ENCODE measurements at regions not wholly inside any gene's neighbourhood (a gene's known extent, or its start where the extent isn't known, plus 50 kb on each side); places are given as distances from the start of the nearest gene placed in this dataset. TPM values are rescaled to one million over a fixed set of nuclear protein-coding genes. Genes with fewer than 3 reads are reported as not detected.
"Not testable (repeated sequence)": the region's sequence is repeated elsewhere in the genome, so short reads cannot be mapped to it uniquely, and the experiment has no call there.

GRCh38 chr10:45241865-45242520 lies 73.4 kb downstream of the OR13A1 start:
- TF ChIP-seq CTCF (IDR thresholded peaks at IDR 0.05; ENCODE audit: unreplicated experiment) = no peak
- H3K36me3 Mint-ChIP-seq (ENCODE audit: insufficient read depth) = no peaks in the 10 kb centered on the region
- H3K4me1 Mint-ChIP-seq (ENCODE audit: low read depth) = peaks cover 2% of the 10 kb centered on the region

GRCh38 chr10:45243261-45243660 lies 72.1 kb downstream of the OR13A1 start:
- DNase-seq (ENCODE audit: low spot score, unreplicated experiment) = no peak
- TF ChIP-seq CTCF (IDR thresholded peaks at IDR 0.05; ENCODE audit: unreplicated experiment) = no peak
- Mint-ChIP-seq H3K4me3 (ENCODE audit: low read depth) (no peak overlapping the region), H3K9me3 (ENCODE audit: low read depth) (no peaks in the 10 kb centered on the region), H3K27ac (no peak overlapping the region), H3K36me3 (ENCODE audit: insufficient read depth) (no peaks in the 10 kb centered on the region), H3K4me1 (ENCODE audit: low read depth) (peaks cover 2% of the 10 kb centered on the region), H3K27me3 (peaks cover 9% of the 10 kb centered on the region)

More at GRCh38 chr10:45241865-45242520, 73.4 kb downstream of the OR13A1 start:
- DNase-seq (ENCODE audit: low spot score, unreplicated experiment) = no peak
- Mint-ChIP-seq H3K27ac (no peak overlapping the region), H3K4me3 (ENCODE audit: low read depth) (no peak overlapping the region), H3K27me3 (peaks cover 3% of the 10 kb centered on the region), H3K9me3 (ENCODE audit: low read depth) (no peaks in the 10 kb centered on the region)

DNA sequence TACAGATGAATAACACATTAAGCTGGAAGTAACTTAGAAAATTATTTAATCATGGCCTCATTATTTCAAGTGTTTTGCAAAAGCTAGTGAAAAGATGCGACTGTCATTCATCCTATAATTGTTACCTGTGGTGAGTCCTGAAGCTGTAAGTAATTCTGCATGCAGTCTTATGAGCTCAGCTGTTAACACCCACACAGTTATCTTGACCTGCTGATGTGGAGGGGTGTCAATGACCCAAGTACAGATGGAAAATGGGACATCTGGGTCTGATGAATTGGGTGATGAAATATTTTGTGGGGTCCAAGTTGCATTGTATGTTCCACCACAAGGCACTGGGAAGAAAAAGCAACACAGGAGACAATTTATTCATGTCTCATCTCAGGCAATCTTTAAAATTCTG lies 68.9 kb downstream of the OR13A1 start:
- Mint-ChIP-seq H3K4me1 (ENCODE audit: low read depth) (peaks cover 2% of the 10 kb centered on the region), H3K27me3 (peaks cover 12% of the 10 kb centered on the region), H3K27ac (no peak overlapping the region), H3K4me3 (ENCODE audit: low read depth) (no peak overlapping the region), H3K36me3 (ENCODE audit: insufficient read depth) (no peaks in the 10 kb centered on the region), H3K9me3 (ENCODE audit: low read depth) (no peaks in the 10 kb centered on the region)
- TF ChIP-seq CTCF (IDR thresholded peaks at IDR 0.05; ENCODE audit: unreplicated experiment) = no peak
- DNase-seq (ENCODE audit: low spot score, unreplicated experiment) = no peak

DNA sequence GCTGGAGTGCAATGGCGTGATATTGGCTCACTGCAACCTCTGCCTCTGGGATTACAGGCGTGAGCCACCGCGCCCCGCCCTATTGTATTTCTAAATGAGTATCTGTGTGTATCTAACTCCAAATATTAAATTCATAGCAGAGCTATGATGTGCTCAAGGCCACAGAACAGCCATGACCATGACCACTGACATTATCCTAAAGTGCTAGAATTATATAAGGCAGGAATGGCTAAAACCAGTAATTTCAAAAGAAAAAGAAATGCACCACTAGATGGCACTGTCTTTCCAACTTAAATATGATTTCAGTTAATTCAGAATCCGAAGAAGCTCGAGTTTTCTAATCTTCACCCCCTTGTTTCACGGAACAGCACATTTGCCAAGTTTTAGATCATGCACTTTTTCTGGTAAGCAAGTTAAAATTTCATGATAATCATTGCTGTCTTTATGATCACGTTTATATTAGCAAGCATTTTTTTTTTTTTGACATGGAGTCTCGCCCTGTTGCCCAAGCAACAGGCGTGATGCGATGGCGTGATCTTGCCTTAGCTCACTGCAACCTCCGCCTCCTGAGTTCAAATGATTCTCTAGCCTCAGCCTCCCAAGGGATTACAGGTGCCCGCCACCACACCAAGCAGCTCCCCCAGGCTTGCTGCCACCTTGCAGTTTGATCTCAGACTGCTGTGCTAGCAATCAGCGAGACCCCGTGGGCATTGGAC lies 65.3 kb downstream of the OR13A1 start:
- no peaks in the 10 kb centered on the region for H3K4me1 Mint-ChIP-seq (ENCODE audit: low read depth)
- H3K27me3 Mint-ChIP-seq = peaks cover 8% of the 10 kb centered on the region
- H3K4me3 Mint-ChIP-seq (ENCODE audit: low read depth) = peak overlapping the region; percentile 77
- no peaks in the 10 kb centered on the region for H3K36me3 Mint-ChIP-seq (ENCODE audit: insufficient read depth)
- H3K27ac Mint-ChIP-seq = peak overlapping the region; percentile 95
- DNase-seq (ENCODE audit: low spot score, unreplicated experiment) = peak; percentile 23
- no peaks in the 10 kb centered on the region for H3K9me3 Mint-ChIP-seq (ENCODE audit: low read depth)
- peak; percentile 79 for TF ChIP-seq CTCF (IDR thresholded peaks at IDR 0.05; ENCODE audit: unreplicated experiment)

DNA sequence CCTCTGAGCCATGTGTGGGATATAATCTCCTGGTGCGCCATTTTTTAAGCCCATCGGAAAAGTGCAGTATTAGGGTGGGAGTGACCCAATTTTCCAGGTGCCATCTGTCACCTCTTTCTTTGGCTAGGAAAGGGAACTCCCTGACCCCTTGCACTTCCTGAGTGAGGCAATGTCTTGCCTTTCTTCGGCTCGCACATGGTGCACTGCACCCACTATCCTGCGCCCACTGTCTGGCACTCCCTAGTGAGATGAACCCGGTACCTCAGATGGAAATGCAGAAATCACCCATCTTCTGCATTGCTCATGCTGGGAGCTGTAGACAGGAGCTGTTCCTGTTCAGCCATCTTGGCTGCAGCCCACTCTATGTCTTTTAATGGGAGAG lies 64.7 kb downstream of the OR13A1 start:
- H3K27me3 Mint-ChIP-seq; H3K36me3 Mint-ChIP-seq (ENCODE audit: insufficient read depth); DNase-seq (ENCODE audit: low spot score, unreplicated experiment); H3K9me3 Mint-ChIP-seq (ENCODE audit: low read depth); H3K4me1 Mint-ChIP-seq (ENCODE audit: low read depth); H3K27ac Mint-ChIP-seq; H3K4me3 Mint-ChIP-seq (ENCODE audit: low read depth): not testable (repeated sequence)

Small RNA genes in the stretch of these regions (microRNA-seq; reads per million reads assigned to microRNA genes)
- gene MIR3156-1 (ENCODE audit: borderline number of aligned reads, unreplicated experiment) = not detected

All from progenitor cell of endocrine pancreas (in vitro differentiated cells).